HG03135 (cell line): ENCODE measurements at regions not wholly inside any gene's neighbourhood (a gene's known extent, or its start where the extent isn't known, plus 50 kb on each side); places are given as distances from the start of the nearest gene placed in this dataset.

Experiments used
- ATAC-seq: cut with Tn5 transposase; IDR thresholded peaks from one replicate; pipeline ENCODE4 v1.9.1; 2021; ENCODE audit warnings: mild to moderate bottlenecking, moderate library complexity; ENCODE audit not compliant: unreplicated experiment

GRCh38 chr20:9981829-9982228, 53.0 kb upstream of the ANKEF1 start:
- no peak for ATAC-seq

GRCh38 chr20:9978397-9979004, 56.3 kb upstream of the ANKEF1 start:
- peak; percentile 93 for ATAC-seq

GRCh38 chr20:9977629-9978028, 57.2 kb upstream of the ANKEF1 start:
- ATAC-seq: no peak

GRCh38 chr20:9974324-9974723, 60.5 kb upstream of the ANKEF1 start:
- ATAC-seq: no peak

- ATAC-seq: no peak
Observed at GRCh38 chr20:9971746-9972145, 63.0 kb upstream of the ANKEF1 start.

- ATAC-seq: no peak
Observed at GRCh38 chr20:9969626-9970025, 65.2 kb upstream of the ANKEF1 start.

- no peak for ATAC-seq
Observed at GRCh38 chr20:9968015-9968414, 66.8 kb upstream of the ANKEF1 start.

GRCh38 chr20:9966966-9967365, 67.8 kb upstream of the ANKEF1 start:
- ATAC-seq: no peak

- ATAC-seq: no peak
Observed at GRCh38 chr20:9963029-9963428, 71.8 kb upstream of the ANKEF1 start.

GRCh38 chr20:9958693-9959092, 76.1 kb upstream of the ANKEF1 start:
- ATAC-seq: no peak

- ATAC-seq: no peak
Observed at GRCh38 chr20:9955646-9956045, 79.1 kb upstream of the ANKEF1 start.

- ATAC-seq: no peak
Observed at GRCh38 chr20:9949563-9949962, 85.2 kb upstream of the ANKEF1 start.

- ATAC-seq: no peak
Observed at GRCh38 chr20:9945408-9945807, 89.4 kb upstream of the ANKEF1 start.

GRCh38 chr20:9942736-9943135, 92.1 kb upstream of the ANKEF1 start:
- no peak for ATAC-seq

GRCh38 chr20:9940329-9940728, 94.5 kb upstream of the ANKEF1 start:
- ATAC-seq: no peak

- ATAC-seq: no peak
Observed at GRCh38 chr20:9939231-9939630, 95.6 kb upstream of the ANKEF1 start.

GRCh38 chr20:9935285-9935684, 96.4 kb upstream of the PAK5 start:
- ATAC-seq: no peak

GRCh38 chr20:9930142-9930541, 91.3 kb upstream of the PAK5 start:
- ATAC-seq: no peak

- no peak for ATAC-seq
Observed at GRCh38 chr20:9928955-9929354, 90.1 kb upstream of the PAK5 start.

GRCh38 chr20:9928281-9928737, 89.4 kb upstream of the PAK5 start:
- peak; percentile 88 for ATAC-seq

GRCh38 chr20:9927224-9927623, 88.3 kb upstream of the PAK5 start:
- no peak for ATAC-seq

GRCh38 chr20:9926476-9926875, 87.6 kb upstream of the PAK5 start:
- no peak for ATAC-seq

GRCh38 chr20:9926007-9926406, 87.1 kb upstream of the PAK5 start:
- no peak for ATAC-seq
